Activated CD8-positive, alpha-beta memory T cell treated with anti-CD3 and anti-CD28 coated beads, Interleukin-2, amount 50 U/mL, for 24 hours (primary cell): ENCODE measurements at regions not wholly inside any gene's neighbourhood (a gene's known extent, or its start where the extent isn't known, plus 50 kb on each side); places are given as distances from the start of the nearest gene placed in this dataset.
"Not testable (repeated sequence)": the region's sequence is repeated elsewhere in the genome, so short reads cannot be mapped to it uniquely, and the experiment has no call there.

ENCODE experiments used
- DNase-seq: peaks from one replicate; pipeline ENCODE4 v3.0.0-alpha.2; 2020; ENCODE audit errors: extremely low read depth

DNA sequence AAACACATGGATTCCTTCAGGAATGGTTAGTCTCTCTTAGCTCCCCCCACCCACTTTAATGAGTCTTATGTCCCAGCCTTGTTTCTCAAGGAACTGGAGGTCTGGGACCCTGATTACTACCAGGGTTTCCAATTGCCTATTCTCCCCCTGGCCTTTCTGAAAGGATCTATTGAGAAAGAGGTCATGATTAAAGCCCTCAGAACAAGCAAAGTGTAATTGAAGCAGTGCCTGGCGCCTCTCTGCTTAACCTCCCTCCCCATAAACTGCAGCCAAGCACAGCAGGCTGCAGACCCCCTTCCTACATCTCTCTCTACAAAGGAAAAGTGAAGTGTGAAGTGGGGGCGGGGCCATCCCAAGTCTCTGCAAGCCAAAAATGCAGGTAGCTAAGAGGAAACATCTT, 159.7 kb upstream of the CDH11 start:
- no peak for DNase-seq

DNA sequence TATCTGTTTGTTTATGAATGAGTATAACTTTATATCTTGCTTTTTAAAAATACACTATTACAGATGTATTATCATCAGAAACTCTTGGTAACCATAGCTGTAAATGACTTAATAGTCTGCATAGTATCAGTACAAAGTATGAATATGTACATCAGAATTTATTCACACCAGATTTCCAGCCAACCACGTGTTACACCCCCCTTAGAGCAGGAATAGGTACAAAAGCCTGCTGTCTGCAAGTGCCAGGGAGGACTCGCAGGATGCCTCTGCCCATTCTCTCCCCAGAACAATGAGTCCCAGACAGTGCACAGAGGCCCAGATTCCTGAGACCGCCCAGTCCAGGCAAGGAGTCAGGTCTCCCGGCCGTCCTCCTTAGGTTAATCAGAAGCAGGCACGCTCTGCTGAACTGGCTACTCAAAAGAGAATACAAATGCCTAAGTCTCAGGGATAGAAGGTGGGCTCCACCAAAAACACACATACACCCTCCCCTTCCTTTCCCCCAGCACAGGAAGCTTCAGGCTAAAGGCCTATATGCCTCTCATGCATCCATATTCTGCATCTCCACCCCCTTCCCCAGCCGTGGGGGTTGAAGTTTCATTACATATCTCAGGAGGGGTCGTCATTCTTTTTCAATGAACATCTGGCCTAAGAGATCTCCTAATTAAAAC, 159.1 kb upstream of the CDH11 start:
- no peak for DNase-seq

DNA sequence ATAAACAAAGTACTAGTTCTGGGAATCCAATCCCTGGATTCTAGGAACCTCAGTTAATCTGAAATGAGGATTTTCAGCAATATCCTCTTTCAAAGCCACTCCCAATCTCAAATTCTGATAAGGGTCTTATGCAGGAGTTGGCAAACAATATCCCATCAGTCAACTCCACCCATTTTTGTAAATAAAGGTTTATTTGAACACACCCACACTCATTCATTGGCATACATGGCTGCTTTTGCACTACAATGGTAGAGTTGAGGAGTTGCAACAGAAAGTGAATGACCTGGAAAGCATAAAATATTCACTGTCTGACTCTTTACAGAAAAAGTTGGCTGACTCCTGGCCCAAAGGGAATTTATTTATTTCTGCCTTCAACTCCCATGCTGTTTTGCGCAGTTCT, 157.7 kb upstream of the CDH11 start:
- DNase-seq, result no peak

DNA sequence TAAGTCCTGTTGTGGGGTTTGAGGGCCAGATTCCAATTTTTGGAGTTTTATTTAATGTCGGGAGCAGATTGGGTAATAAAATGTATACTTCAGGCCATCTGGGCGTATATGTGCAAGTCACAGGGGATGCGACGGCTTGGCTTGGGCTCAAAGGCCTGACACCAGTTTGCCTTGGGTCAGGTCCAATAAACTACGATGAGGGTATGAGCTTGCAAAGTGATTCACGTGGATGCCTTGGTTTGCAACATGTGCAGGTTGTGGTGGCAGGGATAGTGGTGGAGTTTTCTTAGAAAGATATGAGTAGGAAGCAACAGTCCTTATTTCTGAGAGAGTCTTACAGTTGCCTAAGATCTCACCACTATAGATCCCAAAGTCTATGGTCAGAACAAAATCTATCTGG, 157.0 kb upstream of the CDH11 start:
- DNase-seq, result no peak

GRCh38 chr16:65274566-65274965, 152.7 kb upstream of the CDH11 start:
- DNase-seq, result no peak

DNA sequence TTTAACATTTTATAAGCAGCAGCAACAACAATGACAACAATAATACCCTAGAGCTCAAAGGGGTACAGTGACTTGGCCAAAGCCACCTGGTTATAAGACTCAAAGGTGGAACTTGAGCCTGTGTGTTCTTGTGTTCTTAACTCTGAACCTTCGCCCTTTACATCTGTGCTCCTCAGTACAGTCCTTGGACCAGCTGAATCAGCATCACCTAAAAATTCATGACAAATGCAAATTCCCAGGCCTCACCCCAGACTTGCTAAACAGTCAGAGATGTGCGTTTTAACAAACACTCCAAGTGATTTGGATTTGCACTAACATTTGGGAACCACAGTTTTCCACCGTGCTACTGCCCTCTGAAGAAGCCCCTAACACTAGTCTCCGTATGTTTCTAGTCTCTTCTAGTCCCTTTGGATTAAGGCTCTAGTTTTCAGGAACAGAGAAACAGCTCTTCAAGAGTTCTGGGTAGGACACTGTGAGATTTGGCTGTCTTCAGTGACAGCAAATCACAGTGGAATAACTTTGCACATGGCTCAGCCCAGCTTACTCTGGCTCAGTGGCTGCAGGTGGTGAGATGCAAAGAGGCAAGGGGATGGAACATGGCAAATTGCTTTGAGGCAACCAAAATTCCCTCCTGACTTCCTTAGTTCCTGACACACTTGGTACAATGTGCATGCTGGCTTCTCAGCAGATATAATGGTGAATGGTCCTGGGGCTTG, 151.0 kb upstream of the CDH11 start:
- no peak for DNase-seq

- no peak for DNase-seq
Measured at GRCh38 chr16:65271996-65272395, 150.1 kb upstream of the CDH11 start.

DNA sequence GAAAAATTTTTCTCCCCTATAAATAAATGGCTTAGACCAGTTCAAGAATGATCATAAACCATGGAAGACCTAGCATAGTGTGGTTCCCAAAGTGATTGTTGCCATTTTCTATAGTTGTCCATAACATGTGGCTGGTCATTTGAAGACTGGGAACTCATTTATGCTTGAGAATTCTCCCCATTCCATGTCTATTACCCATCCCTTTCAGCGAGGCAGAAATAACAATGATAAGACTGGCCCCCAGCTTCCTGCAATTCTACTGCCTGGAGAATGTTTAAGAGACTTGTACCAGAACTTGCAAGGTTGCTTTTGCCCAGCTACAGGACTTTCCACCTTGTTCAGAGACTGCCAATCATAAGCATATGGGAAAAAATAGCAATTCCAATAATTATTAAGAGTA, 146.5 kb upstream of the CDH11 start:
- no peak for DNase-seq

GRCh38 chr16:65263896-65264295, 142.0 kb upstream of the CDH11 start:
- no peak for DNase-seq

- DNase-seq, result no peak
Measured at GRCh38 chr16:65260746-65261145, 138.9 kb upstream of the CDH11 start.

- no peak for DNase-seq
Measured at GRCh38 chr16:65254144-65254543, 132.3 kb upstream of the CDH11 start.

GRCh38 chr16:65249768-65250167, 127.9 kb upstream of the CDH11 start:
- DNase-seq, result no peak

- no peak for DNase-seq
Measured at GRCh38 chr16:65244787-65245186, 122.9 kb upstream of the CDH11 start.

DNA sequence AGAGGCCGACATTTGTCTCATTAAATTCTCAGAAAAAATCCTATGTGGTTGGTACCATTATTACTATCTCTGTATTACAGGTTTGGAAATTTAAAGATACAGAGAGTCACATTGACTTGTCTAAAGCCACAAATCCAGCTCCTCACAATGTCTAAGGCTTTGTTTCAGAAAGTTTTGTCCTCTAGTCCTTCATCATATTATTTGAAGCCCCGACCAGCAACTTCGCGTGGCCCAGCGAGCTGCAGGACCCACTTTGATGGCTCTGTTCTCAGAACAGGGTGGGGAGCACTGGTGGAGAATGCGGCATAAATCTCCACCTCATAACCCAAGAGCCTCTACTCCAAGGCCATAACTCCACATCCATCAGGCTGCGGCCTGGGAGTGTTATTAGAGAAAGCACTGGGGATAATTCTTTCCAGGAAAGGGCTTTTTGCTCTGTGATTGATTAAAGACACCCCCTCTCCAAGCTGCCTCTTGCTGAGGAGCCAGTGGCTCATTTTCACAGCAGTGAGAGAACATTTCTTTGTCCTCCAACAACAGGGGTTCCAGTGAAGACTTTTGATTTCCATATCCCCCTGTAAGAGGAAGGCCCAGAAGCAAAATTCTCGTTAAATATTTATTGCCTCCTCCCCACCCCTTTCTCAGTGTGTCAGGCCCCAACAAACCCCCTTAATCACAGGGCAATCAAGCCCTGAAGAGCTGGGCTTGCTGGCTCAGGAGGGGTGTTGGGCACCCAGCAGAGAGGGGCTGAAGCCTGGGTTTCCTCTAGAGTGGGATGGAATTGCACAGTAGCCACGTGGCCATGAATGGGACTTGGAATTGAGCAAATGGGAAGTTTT, 113.7 kb upstream of the CDH11 start:
- DNase-seq, result no peak

DNA sequence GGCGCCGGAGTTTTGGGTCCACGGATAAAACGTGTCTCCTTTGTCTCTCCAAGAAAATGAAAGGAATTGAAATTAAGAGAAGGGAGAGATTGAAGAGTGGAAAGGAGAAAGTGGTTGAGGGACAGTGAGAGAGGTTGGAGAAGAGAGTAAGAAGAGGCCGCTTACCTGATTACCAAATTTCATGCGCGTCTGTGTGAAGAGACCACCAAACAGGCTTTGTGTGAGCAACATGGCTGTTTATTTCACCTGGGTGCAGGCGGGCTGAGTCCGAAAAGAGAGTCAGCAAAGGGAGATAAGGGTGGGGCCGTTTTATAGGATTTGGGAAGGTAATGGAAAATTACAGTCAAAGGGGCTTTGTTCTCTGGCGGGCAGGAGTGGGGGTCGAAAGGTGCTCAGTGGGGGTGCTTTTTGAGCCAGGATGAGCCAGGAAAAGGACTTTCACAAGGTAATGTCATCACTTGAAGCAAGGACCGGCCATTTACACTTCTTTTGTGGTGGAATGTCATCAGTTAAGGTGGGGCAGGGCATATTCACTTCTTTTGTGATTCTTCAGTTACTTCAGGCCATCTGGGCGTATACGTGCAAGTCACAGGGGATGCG, 113.0 kb upstream of the CDH11 start:
- not testable (repeated sequence) for DNase-seq

DNA sequence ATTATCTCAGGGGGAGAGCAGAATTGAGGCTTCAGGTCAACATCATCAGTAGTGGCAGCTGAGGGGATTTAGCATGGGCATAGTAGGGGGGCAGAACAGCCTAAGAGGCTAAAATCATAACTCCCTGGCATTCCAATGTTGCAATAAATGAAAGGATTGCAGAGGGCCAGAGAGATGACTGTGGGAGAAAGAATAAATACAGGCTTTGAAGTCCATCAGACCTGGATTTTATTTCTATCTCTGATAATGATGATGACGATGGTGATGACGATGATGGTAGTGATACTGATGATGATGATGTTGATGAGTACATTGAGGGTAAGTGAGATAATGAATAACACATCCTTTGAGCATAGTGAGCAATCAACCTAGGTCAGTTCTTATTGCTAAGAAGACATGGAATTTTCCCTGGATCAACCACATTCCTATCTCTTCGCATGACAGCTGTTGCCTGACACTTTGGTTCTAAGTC, 107.4 kb upstream of the CDH11 start:
- no peak for DNase-seq

- DNase-seq, result no peak
Measured at GRCh38 chr16:65227150-65227835, 105.4 kb upstream of the CDH11 start.

GRCh38 chr16:65226077-65226476, 104.2 kb upstream of the CDH11 start:
- DNase-seq, result no peak

DNA sequence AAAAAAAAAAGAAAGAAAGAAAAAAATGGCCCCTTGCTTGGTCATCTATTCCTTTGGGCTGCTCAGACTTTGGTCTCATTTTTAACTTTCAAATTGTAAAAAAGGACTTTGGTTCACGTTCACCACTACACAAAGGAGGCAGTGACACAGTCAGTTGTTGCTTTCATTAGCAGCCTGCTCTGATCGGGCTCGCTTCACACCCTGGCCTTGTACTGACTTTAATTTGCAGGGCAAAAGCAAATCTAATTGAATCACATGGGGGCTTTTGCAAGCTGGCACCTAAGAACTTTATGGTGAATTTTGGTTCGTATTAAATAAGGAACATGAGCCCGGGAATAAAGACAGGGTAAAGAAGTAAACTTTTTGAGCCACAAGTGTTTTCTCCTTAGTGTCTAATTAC, 103.6 kb upstream of the CDH11 start:
- DNase-seq, result no peak

DNA sequence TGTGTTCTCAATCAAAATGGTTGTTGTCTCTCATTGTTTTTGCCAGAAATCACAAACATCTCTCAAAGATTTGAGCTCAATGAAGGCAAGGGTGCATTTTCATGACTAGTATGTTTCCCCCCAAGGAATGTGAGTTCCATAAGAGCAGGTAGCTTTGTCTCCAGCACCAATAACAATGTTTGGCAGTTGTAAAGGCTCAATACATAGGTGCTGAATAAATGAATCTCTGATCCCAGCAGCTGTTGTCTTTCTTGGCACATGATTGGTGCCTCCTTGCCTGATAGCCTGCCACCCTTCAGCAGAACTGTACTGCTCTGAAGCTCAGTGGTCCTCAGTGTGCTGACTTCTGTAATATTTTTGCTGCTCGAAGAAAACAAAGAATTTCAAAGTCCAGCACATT, 103.1 kb upstream of the CDH11 start:
- DNase-seq, result no peak

DNA sequence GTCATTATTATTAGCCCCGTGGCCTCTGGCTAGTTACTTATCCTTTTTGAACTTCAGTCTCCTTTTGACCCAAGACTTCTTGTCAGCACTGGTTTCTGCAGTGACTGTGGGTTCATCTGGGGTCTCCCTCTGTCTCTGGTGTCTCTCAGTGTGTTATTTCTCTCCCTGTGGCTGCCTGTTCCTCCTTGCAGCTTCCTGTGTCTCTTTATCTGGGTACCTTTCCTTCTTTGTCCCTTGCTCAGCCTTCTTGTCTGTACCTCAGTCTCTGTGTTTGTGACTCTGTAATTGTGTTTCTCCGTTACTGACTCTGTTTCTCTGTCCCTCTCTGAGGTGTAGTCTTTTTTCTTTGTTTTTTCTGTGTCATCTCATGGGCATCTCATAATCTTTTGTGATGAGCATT, 102.6 kb upstream of the CDH11 start:
- DNase-seq, result no peak

DNA sequence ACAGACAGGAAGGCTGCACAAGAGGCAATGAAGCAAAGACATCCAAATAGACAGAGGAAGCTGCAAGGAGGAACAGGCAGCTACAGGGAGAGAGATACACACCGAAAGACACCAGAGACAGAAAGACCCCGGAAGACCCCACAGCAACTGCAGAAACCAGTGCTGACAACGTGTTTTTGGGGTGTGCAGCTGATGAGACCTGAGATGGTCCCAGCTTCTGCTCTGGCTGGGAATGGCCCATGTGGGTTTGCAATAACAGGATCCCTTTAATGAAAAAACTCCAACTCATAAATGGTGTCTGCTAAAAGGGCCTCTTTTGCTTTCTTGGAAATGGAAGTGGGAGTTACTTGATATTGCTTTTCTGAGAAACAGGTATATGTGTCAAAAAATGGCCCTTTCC, 101.5 kb upstream of the CDH11 start:
- DNase-seq, result no peak
